Stimulated activated CD4-positive, alpha-beta T cell treated with anti-CD3 and anti-CD28 coated beads, Interleukin-12 subunit alpha, Interleukin-12 subunit beta, amount 100 ng/mL, for 48 hours (primary cell): ENCODE measurements at regions not wholly inside any gene's neighbourhood (a gene's known extent, or its start where the extent isn't known, plus 50 kb on each side); places are given as distances from the start of the nearest gene placed in this dataset.

Experiments
- DNase-seq, 3 donors: peaks; one replicate each; pipeline ENCODE4 v3.0.0-alpha.2; 2020; ENCODE audit warnings: low read depth in 2 of 3, low spot score in 1 of 3

- no peak for DNase-seq
These were observed 500.3 kb downstream of the DHX35 start for GRCh38 chr20:39462416-39462945.

- DNase-seq, result no peak
These were observed 496.3 kb downstream of the DHX35 start for GRCh38 chr20:39458452-39458851.

- DNase-seq, result no peak
These were observed 491.7 kb downstream of the DHX35 start for GRCh38 chr20:39453890-39454289.

- no peak for DNase-seq
These were observed 490.6 kb downstream of the DHX35 start for GRCh38 chr20:39452583-39453340.

GRCh38 chr20:39451386-39451785, 489.2 kb downstream of the DHX35 start:
- DNase-seq, result no peak

- DNase-seq, result no peak
These were observed 484.3 kb downstream of the DHX35 start for GRCh38 chr20:39446397-39446796.

- DNase-seq, result no peak
These were observed 483.0 kb downstream of the DHX35 start for GRCh38 chr20:39445095-39445494.

GRCh38 chr20:39433466-39433865, 471.3 kb downstream of the DHX35 start:
- no peak for DNase-seq

- DNase-seq, result no peak
These were observed 469.1 kb downstream of the DHX35 start for GRCh38 chr20:39431091-39431880.

GRCh38 chr20:39429726-39430125, 467.6 kb downstream of the DHX35 start:
- no peak for DNase-seq

GRCh38 chr20:39424962-39425678, 463.0 kb downstream of the DHX35 start:
- DNase-seq, result no peak

- DNase-seq, result no peak
These were observed 459.5 kb downstream of the DHX35 start for GRCh38 chr20:39421571-39422105.

- no peak for DNase-seq
These were observed 449.9 kb downstream of the DHX35 start for GRCh38 chr20:39412091-39412490.

GRCh38 chr20:39399463-39399862, 437.3 kb downstream of the DHX35 start:
- DNase-seq, result no peak

GRCh38 chr20:39398656-39399055, 436.5 kb downstream of the DHX35 start:
- no peak for DNase-seq

GRCh38 chr20:39397646-39398045, 435.5 kb downstream of the DHX35 start:
- DNase-seq, result no peak

- no peak for DNase-seq
These were observed 433.5 kb downstream of the DHX35 start for GRCh38 chr20:39395478-39396291.

GRCh38 chr20:39394461-39394860, 432.3 kb downstream of the DHX35 start:
- no peak for DNase-seq

GRCh38 chr20:39390186-39390585, 428.0 kb downstream of the DHX35 start:
- no peak for DNase-seq

GRCh38 chr20:39381595-39381994, 419.5 kb downstream of the DHX35 start:
- DNase-seq, result no peak
